Smooth muscle cell (in vitro differentiated cells): ENCODE measurements at regions not wholly inside any gene's neighbourhood (a gene's known extent, or its start where the extent isn't known, plus 50 kb on each side); places are given as distances from the start of the nearest gene placed in this dataset.
"Not testable (repeated sequence)": the region's sequence is repeated elsewhere in the genome, so short reads cannot be mapped to it uniquely, and the experiment has no call there.

Experiments used
- DNase-seq: peaks from one replicate; lab custom pipeline; 2025; ENCODE audit not compliant: unreplicated experiment; lab: John Stamatoyannopoulos, UW
- H2AFZ ChIP-seq: fragments of 200-600 bp; sonication (generic); 2 replicates; pipeline ENCODE4 v1.6.0; 2016; ENCODE audit warnings: antibody characterized with exemption, low read depth, mild to moderate bottlenecking
- H3F3A ChIP-seq: fragments of 200-600 bp; sonication (generic); 2 replicates; pipeline ENCODE4 v1.6.0; 2017; ENCODE audit warnings: antibody characterized with exemption, low read depth
- H3K27ac ChIP-seq: fragments of 200-600 bp; sonication (generic); 2 replicates; pipeline ENCODE4 v1.5.1; 2016; ENCODE audit warnings: low read depth, mild to moderate bottlenecking
- H3K27me3 ChIP-seq: fragments of 200-600 bp; sonication (generic); 2 replicates; pipeline ENCODE4 v1.6.1; 2016; ENCODE audit warnings: low read depth, mild to moderate bottlenecking
- H3K36me3 ChIP-seq: fragments of 200-600 bp; sonication (generic); 2 replicates; pipeline ENCODE4 v1.5.1; 2016; ENCODE audit warnings: low read depth
- H3K4me1 ChIP-seq: fragments of 200-600 bp; sonication (generic); 2 replicates; pipeline ENCODE4 v1.5.1; 2016; ENCODE audit warnings: low read depth
- H3K4me2 ChIP-seq: fragments of 200-600 bp; sonication (generic); 2 replicates; pipeline ENCODE4 v1.6.0; 2016; ENCODE audit warnings: mild to moderate bottlenecking
- H3K4me3 ChIP-seq: fragments of 200-600 bp; sonication (generic); 2 replicates; pipeline ENCODE4 v1.5.1; 2016; ENCODE audit warnings: mild to moderate bottlenecking
- H3K79me2 ChIP-seq: fragments of 200-600 bp; sonication (generic); 2 replicates; pipeline ENCODE4 v1.6.0; 2016; ENCODE audit warnings: low read depth, mild to moderate bottlenecking
- H3K9ac ChIP-seq: fragments of 200-600 bp; sonication (generic); 2 replicates; pipeline ENCODE4 v1.6.0; 2016; ENCODE audit warnings: low read depth
- H3K9me3 ChIP-seq: fragments of 200-600 bp; sonication (generic); replicated peaks from 2 replicates; pipeline ENCODE4 v1.5.1; 2016; ENCODE audit warnings: low read depth
- H4K20me1 ChIP-seq: fragments of 200-600 bp; sonication (generic); 2 replicates; pipeline ENCODE4 v1.6.0; 2016; ENCODE audit warnings: low read depth
- WGBS: methylation state at CpG from one replicate; pipeline ENCODE4 v1.1.7; 2016; ENCODE audit warnings: low lambda C conversion rate; 5-methylcytosine and 5-hydroxymethylcytosine counted together

- H3K9ac ChIP-seq, H3K9me3 ChIP-seq, H3K4me3 ChIP-seq, H3K27me3 ChIP-seq, H3K79me2 ChIP-seq, H4K20me1 ChIP-seq, DNase-seq, H3K27ac ChIP-seq, H2AFZ ChIP-seq, H3K4me2 ChIP-seq, H3K36me3 ChIP-seq, H3F3A ChIP-seq, H3K4me1 ChIP-seq: not testable (repeated sequence)
- WGBS, result 94% methylated on average over 2 of the region's 18 CpGs
These were observed 270.4 kb upstream of the PLCXD1 start for GRCh38 chrX:10469-11458.

DNA sequence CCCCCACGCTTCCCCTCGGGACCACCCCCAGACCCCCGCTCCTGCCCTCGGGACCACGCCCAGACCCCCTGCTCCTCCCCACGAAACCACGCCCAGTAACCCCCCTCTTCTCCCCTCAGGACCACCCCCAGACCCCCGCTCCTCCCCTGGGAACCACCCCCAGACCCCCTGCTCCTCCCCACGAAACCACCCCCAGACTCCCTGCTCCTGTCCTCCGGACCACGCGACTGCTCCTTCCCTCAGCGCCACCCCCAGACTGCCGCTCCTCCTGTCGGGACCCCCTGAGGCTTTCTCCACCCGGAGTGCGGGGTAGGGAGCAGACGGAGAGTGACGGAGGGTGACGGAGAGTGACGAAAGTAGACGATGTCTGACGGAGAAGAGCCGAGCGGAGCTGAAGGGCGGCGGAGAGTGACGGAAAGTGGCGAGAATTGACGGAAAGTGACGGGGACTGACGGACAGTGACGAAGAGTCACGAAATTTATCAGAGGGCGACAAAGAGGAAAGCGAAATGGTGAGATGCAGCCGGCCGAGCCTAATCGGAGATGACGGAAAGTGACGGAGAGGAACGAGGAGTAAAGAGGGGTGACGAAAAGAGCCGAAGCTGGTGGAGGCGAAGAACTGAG lies 267.2 kb upstream of the PLCXD1 start:
- H2AFZ ChIP-seq, H3K27me3 ChIP-seq, H3K4me1 ChIP-seq, H3K79me2 ChIP-seq, H3K4me3 ChIP-seq, H3K36me3 ChIP-seq, H3F3A ChIP-seq, H4K20me1 ChIP-seq, H3K27ac ChIP-seq, H3K9me3 ChIP-seq, H3K4me2 ChIP-seq, DNase-seq, H3K9ac ChIP-seq: not testable (repeated sequence)
- 8% methylated on average over 12 of the region's 45 CpGs for WGBS

DNA sequence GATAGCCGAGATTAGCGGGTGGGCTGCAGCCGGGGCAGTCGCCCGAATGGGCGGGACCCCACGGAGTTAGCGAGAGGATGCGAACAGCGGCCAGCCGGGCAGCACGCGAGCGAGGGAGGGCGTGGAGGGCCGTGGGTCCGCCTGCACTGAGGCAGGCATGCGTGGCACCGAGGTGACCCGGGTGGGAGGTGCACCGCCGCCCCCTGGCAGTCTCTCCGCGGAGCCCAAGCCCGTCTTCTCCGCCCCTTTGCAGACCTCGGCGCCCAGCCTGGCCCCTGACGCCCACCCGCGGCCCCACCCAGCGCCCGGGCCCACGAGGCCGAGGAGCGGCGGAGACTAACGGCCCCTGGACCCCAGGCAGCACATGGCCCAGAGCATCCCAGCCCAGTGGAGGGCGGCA lies 266.7 kb upstream of the PLCXD1 start:
- DNase-seq, result not testable (repeated sequence)

DNA sequence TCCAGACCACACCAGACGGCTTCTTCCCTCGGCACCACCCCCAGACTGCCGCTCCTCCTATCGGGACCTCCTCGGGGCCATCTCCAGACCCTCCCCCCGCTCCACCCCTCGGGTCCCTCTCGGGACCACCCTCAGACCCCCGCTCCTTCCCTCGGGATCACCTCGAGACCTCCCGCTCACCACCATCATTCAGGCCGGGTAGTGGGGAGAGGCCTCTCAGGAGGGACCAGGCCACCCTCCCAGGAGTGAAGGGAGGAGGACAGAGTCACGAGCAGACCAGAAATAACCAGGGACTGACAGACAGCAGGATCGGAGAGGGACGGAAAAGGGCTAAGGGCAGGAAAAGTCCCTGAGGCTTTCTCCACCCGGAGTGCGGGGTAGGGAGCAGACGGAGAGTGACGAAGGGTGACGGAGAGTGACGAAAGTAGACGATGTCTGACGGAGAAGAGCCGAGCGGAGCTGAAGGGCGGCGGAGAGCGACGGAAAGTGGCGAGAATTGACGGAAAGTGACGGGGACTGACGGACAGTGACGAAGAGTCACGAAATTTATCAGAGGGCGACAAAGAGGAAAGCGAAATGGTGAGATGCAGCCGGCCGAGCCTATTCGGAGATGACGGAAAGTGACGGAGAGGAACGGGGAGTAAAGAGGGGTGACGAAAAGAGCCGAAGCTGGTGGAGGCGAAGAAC lies 262.3 kb upstream of the PLCXD1 start:
- not testable (repeated sequence) for H3K79me2 ChIP-seq, H2AFZ ChIP-seq, H3K4me3 ChIP-seq, H3K27me3 ChIP-seq, H3F3A ChIP-seq, H3K36me3 ChIP-seq, H3K9me3 ChIP-seq, DNase-seq, H3K9ac ChIP-seq, H4K20me1 ChIP-seq, H3K4me1 ChIP-seq, H3K4me2 ChIP-seq, H3K27ac ChIP-seq
- WGBS, result 2% methylated on average over 8 of the region's 47 CpGs

More for the DNA sequence above, 266.7 kb upstream of the PLCXD1 start:
- H3K27ac ChIP-seq, H3K36me3 ChIP-seq, H3K79me2 ChIP-seq, H4K20me1 ChIP-seq, H2AFZ ChIP-seq, H3K4me1 ChIP-seq, H3K9ac ChIP-seq, H3K4me3 ChIP-seq, H3K9me3 ChIP-seq, H3F3A ChIP-seq, H3K4me2 ChIP-seq, H3K27me3 ChIP-seq: not testable (repeated sequence)
- no CpG with 5 or more reads among the region's 39 CpGs for WGBS

DNA sequence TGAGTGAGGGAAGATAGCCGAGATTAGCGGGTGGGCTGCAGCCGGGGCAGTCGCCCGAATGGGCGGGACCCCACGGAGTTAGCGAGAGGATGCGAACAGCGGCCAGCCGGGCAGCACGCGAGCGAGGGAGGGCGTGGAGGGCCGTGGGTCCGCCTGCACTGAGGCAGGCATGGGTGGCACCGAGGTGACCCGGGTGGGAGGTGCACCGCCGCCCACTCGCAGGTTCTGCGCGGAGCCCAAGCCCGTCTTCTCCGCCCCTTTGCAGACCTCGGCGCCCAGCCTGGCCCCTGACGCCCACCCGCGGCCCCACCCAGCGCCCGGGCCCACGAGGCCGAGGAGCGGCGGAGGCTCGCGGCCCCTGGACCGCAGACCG lies 261.7 kb upstream of the PLCXD1 start:
- not testable (repeated sequence) for DNase-seq, H3K4me1 ChIP-seq, H3K36me3 ChIP-seq, H2AFZ ChIP-seq, H3K4me2 ChIP-seq, H3K27ac ChIP-seq, H4K20me1 ChIP-seq, H3K4me3 ChIP-seq, H3K27me3 ChIP-seq, H3F3A ChIP-seq, H3K79me2 ChIP-seq, H3K9ac ChIP-seq, H3K9me3 ChIP-seq
- no CpG with 5 or more reads among the region's 41 CpGs for WGBS
